MCF 10A (cell line): ENCODE measurements at regions not wholly inside any gene's neighbourhood (a gene's known extent, or its start where the extent isn't known, plus 50 kb on each side); places are given as distances from the start of the nearest gene placed in this dataset.

Experiments used
- BruUV-seq: library from RNA; stranded (reverse); fragments of 400-500 nt; replicated peaks from 2 replicates; lab custom pipeline; 2021; lab: Mats Ljungman, UMichigan
- CTCF ChIA-PET: fragments of 300-600 bp; sonication (Branson Sonifier 250); formaldehyde crosslinking; extraction: SDS; loops from one replicate; lab custom pipeline; 2021; ENCODE audit warnings: antibody characterized with exemption, inconsistent platforms; lab: Yijun Ruan, JAX
- POLR2A ChIA-PET: fragments of 300-600, 350-650 bp; sonication (Branson Sonifier 250); formaldehyde crosslinking; extraction: SDS; loops from one replicate; lab custom pipeline; 2020; ENCODE audit warnings: antibody characterized with exemption, inconsistent platforms; lab: Yijun Ruan, JAX
- DNase-seq: peaks from one replicate; pipeline ENCODE4 v3.0.0-alpha.2; 2018; ENCODE audit not compliant: unreplicated experiment
- H3K27ac Mint-ChIP-seq: one replicate; pipeline ENCODE4 v1.8.0; 2022; ENCODE audit warnings: mild to moderate bottlenecking, low read depth, mixed read lengths; ENCODE audit not compliant: unreplicated experiment
- H3K27me3 Mint-ChIP-seq: one replicate; pipeline ENCODE4 v1.8.0; 2022; ENCODE audit warnings: mixed read lengths; ENCODE audit not compliant: insufficient read depth, unreplicated experiment
- H3K36me3 Mint-ChIP-seq: one replicate; pipeline ENCODE4 v1.8.0; 2022; ENCODE audit warnings: mild to moderate bottlenecking, moderate library complexity, mixed read lengths; ENCODE audit not compliant: insufficient read depth, unreplicated experiment
- H3K4me1 Mint-ChIP-seq: one replicate; pipeline ENCODE4 v1.8.0; 2022; ENCODE audit warnings: mixed read lengths; ENCODE audit not compliant: insufficient read depth, unreplicated experiment
- H3K4me3 Mint-ChIP-seq: one replicate; pipeline ENCODE4 v1.8.0; 2022; ENCODE audit warnings: mild to moderate bottlenecking, moderate library complexity, mixed read lengths; ENCODE audit not compliant: unreplicated experiment
- H3K9me3 Mint-ChIP-seq: one replicate; pipeline ENCODE4 v1.8.0; 2022; ENCODE audit warnings: mixed read lengths; ENCODE audit not compliant: unreplicated experiment
- intact Hi-C: fragments of 100-400 bp; cut with micrococcal nuclease; formaldehyde crosslinking; loops from 2 replicates; pipeline ENCODE4 v1.14.1; 2022
- TF ChIP-seq, protein P1 (sequence below): fragments of 200-600 bp; IDR thresholded peaks from one replicate; pipeline ENCODE4 v1.8.0; 2022; ENCODE audit warnings: antibody characterized with exemption, mild to moderate bottlenecking; ENCODE audit not compliant: unreplicated experiment

DNA sequence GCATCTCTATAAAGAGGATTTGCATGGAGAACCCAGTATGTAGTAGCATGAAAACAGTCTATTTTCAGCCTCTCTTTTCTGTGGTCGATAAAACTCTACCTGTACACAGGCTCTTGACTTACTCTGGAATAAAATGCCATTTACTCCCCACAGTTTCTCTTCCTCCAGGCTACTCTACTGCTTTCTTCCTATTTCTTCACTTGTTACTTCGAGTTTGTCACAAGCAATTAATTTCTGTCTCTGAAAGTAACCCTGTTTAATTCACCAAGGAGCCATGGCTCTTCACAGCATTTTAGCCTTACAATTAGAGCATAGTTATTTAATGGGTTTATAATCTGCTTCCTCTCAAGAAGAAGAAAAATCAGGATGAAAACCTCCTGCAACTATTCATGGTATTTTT, 472.9 kb upstream of the PRKX start:
- TF ChIP-seq, protein P1, sequence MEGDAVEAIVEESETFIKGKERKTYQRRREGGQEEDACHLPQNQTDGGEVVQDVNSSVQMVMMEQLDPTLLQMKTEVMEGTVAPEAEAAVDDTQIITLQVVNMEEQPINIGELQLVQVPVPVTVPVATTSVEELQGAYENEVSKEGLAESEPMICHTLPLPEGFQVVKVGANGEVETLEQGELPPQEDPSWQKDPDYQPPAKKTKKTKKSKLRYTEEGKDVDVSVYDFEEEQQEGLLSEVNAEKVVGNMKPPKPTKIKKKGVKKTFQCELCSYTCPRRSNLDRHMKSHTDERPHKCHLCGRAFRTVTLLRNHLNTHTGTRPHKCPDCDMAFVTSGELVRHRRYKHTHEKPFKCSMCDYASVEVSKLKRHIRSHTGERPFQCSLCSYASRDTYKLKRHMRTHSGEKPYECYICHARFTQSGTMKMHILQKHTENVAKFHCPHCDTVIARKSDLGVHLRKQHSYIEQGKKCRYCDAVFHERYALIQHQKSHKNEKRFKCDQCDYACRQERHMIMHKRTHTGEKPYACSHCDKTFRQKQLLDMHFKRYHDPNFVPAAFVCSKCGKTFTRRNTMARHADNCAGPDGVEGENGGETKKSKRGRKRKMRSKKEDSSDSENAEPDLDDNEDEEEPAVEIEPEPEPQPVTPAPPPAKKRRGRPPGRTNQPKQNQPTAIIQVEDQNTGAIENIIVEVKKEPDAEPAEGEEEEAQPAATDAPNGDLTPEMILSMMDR, result no peak
- H3K27me3 Mint-ChIP-seq, result peaks cover 9% of the 10 kb centered on the region
- ChIA-PET POLR2A (no interaction called here), CTCF (no interaction called here)
- no peak for DNase-seq
- H3K9me3 Mint-ChIP-seq, result peaks cover 19% of the 10 kb centered on the region
- H3K27ac Mint-ChIP-seq, result no peak overlapping the region
- H3K4me3 Mint-ChIP-seq, result no peak overlapping the region
- no peaks in the 10 kb centered on the region for H3K36me3 Mint-ChIP-seq
- no TSS peak for BruUV-seq
- intact Hi-C loops, result no loop called here
- H3K4me1 Mint-ChIP-seq, result no peaks in the 10 kb centered on the region

DNA sequence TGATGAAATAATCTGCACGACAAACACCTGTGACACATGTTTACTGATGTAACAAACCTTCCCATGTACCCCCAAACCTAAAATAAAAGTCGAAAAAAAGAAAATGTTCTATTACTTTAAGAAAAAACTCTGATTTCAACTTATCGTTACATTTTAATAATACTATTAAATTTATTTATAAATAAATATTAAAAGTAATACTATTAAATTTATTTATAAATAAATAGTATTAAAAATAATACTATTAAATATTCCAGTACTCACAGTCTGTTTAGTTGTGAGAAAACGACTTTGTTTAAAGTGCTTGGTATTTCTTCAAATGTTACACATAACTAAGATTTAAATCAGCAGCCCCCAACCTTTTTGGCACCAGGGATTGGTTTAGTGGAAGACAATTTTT, 471.6 kb upstream of the PRKX start:
- ChIA-PET CTCF (no interaction called here), POLR2A (no interaction called here)
- no peak for DNase-seq
- TF ChIP-seq, protein P1, result no peak
- H3K36me3 Mint-ChIP-seq, result no peaks in the 10 kb centered on the region
- no peaks in the 10 kb centered on the region for H3K4me1 Mint-ChIP-seq
- no peak overlapping the region for H3K4me3 Mint-ChIP-seq
- no peak overlapping the region for H3K27ac Mint-ChIP-seq
- H3K27me3 Mint-ChIP-seq, result peaks cover 6% of the 10 kb centered on the region
- intact Hi-C loops, result no loop called here
- peaks cover 16% of the 10 kb centered on the region for H3K9me3 Mint-ChIP-seq
- no TSS peak for BruUV-seq

DNA sequence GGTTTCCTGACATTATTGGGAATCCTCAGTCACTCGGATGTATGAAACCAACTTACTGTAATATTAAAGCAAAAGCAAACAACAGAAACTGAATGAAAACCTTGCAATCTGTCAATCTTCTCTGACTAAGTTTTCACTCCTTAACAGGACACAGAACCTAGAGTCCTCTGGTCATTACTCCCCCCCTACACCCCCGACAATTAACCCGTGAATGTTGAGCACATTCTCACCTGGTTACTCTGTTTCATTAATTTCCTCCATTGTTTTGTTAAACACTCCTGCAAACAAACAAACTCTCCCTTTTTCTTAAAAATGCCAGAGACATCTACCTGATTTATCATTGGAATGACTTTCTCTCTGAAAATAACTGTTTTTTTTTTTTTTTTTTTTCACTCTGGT, 469.0 kb upstream of the PRKX start:
- H3K27ac Mint-ChIP-seq, result no peak overlapping the region
- CTCF ChIA-PET, result interaction anchor here (0.6 kb wide), 1 partner anchor 117 kb away, joined by 3 read pairs; no protein-coding TSS in a partner anchor
- no peak for DNase-seq

DNA sequence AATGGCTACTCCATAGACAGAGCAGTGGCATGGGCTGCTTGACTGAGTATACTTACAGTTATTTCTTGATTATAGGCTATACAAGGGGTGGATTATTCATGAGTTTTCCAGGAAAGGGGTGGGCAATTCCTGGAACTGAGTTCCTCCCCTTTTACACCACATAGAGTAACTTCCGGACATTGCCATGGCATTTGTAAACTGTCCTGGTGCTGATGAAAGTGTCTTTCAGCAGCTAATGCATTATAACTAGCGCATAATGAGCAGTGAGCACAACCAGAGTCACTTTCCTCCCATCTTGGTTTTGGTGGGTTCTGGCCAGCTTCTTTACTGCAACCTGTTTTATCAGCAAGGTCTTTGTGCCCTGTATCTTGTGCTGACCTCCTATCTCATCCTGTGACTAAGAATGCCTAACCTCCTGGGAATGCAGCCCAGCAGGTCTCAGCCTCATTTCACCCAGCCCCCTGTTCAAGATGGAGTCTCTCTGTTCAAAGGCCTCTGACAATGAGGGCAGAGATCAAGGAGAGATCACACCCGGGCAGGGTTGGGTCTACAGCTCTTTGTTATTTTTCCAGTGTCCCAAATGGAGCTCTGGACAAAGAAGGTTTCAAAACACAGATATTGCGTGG, 468.4 kb upstream of the PRKX start:
- Mint-ChIP-seq H3K27ac (no peak overlapping the region), H3K36me3 (no peaks in the 10 kb centered on the region), H3K27me3 (peaks cover 6% of the 10 kb centered on the region), H3K4me1 (no peaks in the 10 kb centered on the region), H3K9me3 (peaks cover 6% of the 10 kb centered on the region), H3K4me3 (no peak overlapping the region)
- DNase-seq, result no peak
- POLR2A ChIA-PET, result no interaction called here
- TF ChIP-seq, protein P1, result no peak
- CTCF ChIA-PET, result interaction anchor here (0.6 kb wide), 1 partner anchor 117 kb away, joined by 3 read pairs; no protein-coding TSS in a partner anchor
- intact Hi-C loops, result no loop called here
- BruUV-seq, result no TSS peak

More for the DNA sequence above, 469.0 kb upstream of the PRKX start:
- Mint-ChIP-seq H3K4me3 (no peak overlapping the region), H3K27me3 (peaks cover under 1% of the 10 kb centered on the region), H3K4me1 (no peaks in the 10 kb centered on the region), H3K9me3 (peaks cover 6% of the 10 kb centered on the region), H3K36me3 (no peaks in the 10 kb centered on the region)
- intact Hi-C loops, result no loop called here
- TF ChIP-seq, protein P1, result no peak
- no TSS peak for BruUV-seq
- POLR2A ChIA-PET, result no interaction called here
